Prostate gland (tissue), 2 donors: ENCODE measurements at regions not wholly inside any gene's neighbourhood (a gene's known extent, or its start where the extent isn't known, plus 50 kb on each side); places are given as distances from the start of the nearest gene placed in this dataset.

Experiments used
- DNase-seq: peaks from one replicate; pipeline ENCODE4 v3.0.0-alpha.2; 2019; ENCODE audit warnings: low spot score
- H3K27ac ChIP-seq, 2 donors: fragments of 200-600 bp; sonication (generic); 2 replicates each; pipeline ENCODE4 v1.5.1; 2017 to 2019
- H3K27me3 ChIP-seq: fragments of 200-600 bp; sonication (generic); replicated peaks from 2 replicates; pipeline ENCODE4 v1.5.1; 2019; ENCODE audit not compliant: insufficient read depth
- H3K36me3 ChIP-seq, 2 donors: fragments of 200-600 bp; sonication (generic); 1 replicate in 1 of 2; 2 replicates in 1 of 2; pipeline versions ENCODE4 v1.5.1 to v1.8.1; 2017 to 2019
- H3K4me1 ChIP-seq: fragments of 200-600 bp; sonication (generic); replicated peaks from 2 replicates; pipeline ENCODE4 v1.5.1; 2019
- H3K4me3 ChIP-seq, 2 donors: fragments of 200-600 bp; sonication (generic); 2 replicates each; pipeline ENCODE4 v1.5.1; 2017 to 2019
- H3K9me3 ChIP-seq: fragments of 200-600 bp; sonication (generic); 2 replicates; pipeline ENCODE4 v1.5.1; 2017
- CTCF ChIP-seq, 4 experiments: fragments of 200-600 bp in 2 of 4; fragments of 450-650 bp in 2 of 4; sonication (generic) in 2 of 4; IDR thresholded peaks; 1 replicate in 3 of 4; 2 replicates in 1 of 4; pipeline ENCODE4 v1.5.1; 2016 to 2019; ENCODE audit warnings: antibody characterized with exemption in 4 of 4, mild to moderate bottlenecking in 2 of 4, moderate library complexity in 2 of 4
- POLR2A ChIP-seq: fragments of 450-650 bp; IDR thresholded peaks from one replicate; pipeline ENCODE4 v1.6.1; 2016; ENCODE audit warnings: antibody characterized with exemption, mild to moderate bottlenecking
- POLR2AphosphoS5 ChIP-seq: sonication (generic); formaldehyde crosslinking; IDR thresholded peaks from one replicate; pipeline ENCODE4 v1.6.1; 2017; ENCODE audit warnings: antibody characterized with exemption
- WGBS: methylation state at CpG from one replicate; pipeline ENCODE4 v1.1.5; 2018; 5-methylcytosine and 5-hydroxymethylcytosine counted together
- intact Hi-C: fragments of 100-400 bp; cut with DNase I; formaldehyde crosslinking; loops from one replicate; pipeline ENCODE4 v1.14.2; 2022
- small RNA-seq, 2 donors: library from RNA; depleted of rRNA; stranded (forward); fragments of <200 nt; gene quantifications; one replicate each; pipeline ENCODE3, GENCODE V24; 2016

DNA sequence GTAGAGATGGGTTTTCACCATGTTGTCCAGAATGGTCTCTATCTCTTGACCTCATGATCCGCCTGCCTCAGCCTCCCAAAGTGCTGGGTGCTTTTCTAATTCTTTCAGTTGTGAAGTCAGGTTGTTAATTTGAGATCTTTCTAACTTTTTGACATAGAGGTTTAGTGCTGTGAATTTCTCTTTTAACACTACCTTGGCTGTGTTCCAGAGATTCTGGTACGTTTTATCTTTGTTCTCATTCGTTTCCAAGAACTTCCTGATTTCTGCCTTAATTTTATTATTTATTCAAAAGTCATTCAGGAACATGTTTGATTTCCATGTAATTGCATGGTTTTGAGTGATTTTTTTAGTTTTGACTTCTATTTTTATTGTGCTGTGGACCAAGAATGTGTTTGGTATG lies 63.5 kb upstream of the CCDC54 start:
- Histone ChIP-seq H3K4me3 (no peak overlapping the region), H3K27me3 (no peaks in the 10 kb centered on the region), H3K9me3 (no peaks in the 10 kb centered on the region), H3K4me1 (no peaks in the 10 kb centered on the region), H3K27ac (no peak overlapping the region), H3K36me3 (no peaks in the 10 kb centered on the region)
- 38% methylated on average over 3 of the region's 3 CpGs for WGBS
- TF ChIP-seq POLR2AphosphoS5 (no peak), CTCF (IDR thresholded peaks at IDR 0.05) (no peak), POLR2A (no peak)
- no peak for DNase-seq
- intact Hi-C loops = no loop called here

GRCh38 chr3:107315141-107315540 lies 62.1 kb upstream of the CCDC54 start:
- intact Hi-C loops = no loop called here
- Histone ChIP-seq H3K4me3 (no peak overlapping the region), H3K9me3 (no peaks in the 10 kb centered on the region), H3K4me1 (no peaks in the 10 kb centered on the region), H3K27me3 (no peaks in the 10 kb centered on the region), H3K36me3 (no peaks in the 10 kb centered on the region), H3K27ac (no peak overlapping the region)
- no peak for DNase-seq
- TF ChIP-seq CTCF (IDR thresholded peaks at IDR 0.05) (no peak), POLR2A (no peak), POLR2AphosphoS5 (no peak)
- 93% methylated on average over 4 of the region's 4 CpGs for WGBS

DNA sequence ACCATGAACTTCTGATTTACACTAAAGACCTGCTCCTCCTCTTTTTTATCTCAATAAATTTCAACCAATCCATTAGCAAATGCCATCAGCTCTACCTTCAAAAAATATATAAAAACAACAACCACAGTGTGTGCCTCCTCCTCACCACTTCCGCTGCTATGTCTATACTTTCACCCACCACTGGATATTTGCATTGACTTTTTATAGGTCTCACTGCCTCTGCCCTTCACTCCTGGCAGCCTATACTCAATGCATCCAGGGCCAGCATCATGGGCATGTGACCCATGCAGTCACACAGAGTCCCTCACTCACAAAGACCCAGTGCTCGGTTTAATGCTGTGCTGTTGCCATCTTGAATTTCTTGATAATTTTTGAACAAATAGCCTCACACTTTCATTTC lies 53.5 kb upstream of the CCDC54 start:
- no peak overlapping the region for H3K4me3 ChIP-seq
- no peaks in the 10 kb centered on the region for H3K36me3 ChIP-seq
- 96% methylated on average over 2 of the region's 2 CpGs for WGBS
- no peaks in the 10 kb centered on the region for H3K27me3 ChIP-seq
- intact Hi-C loops = no loop called here
- no peaks in the 10 kb centered on the region for H3K4me1 ChIP-seq
- TF ChIP-seq POLR2AphosphoS5 = no peak
- TF ChIP-seq POLR2A = no peak
- no peak for TF ChIP-seq CTCF (IDR thresholded peaks at IDR 0.05)
- no peak for DNase-seq
- no peaks in the 10 kb centered on the region for H3K9me3 ChIP-seq
- H3K27ac ChIP-seq = no peak overlapping the region

DNA sequence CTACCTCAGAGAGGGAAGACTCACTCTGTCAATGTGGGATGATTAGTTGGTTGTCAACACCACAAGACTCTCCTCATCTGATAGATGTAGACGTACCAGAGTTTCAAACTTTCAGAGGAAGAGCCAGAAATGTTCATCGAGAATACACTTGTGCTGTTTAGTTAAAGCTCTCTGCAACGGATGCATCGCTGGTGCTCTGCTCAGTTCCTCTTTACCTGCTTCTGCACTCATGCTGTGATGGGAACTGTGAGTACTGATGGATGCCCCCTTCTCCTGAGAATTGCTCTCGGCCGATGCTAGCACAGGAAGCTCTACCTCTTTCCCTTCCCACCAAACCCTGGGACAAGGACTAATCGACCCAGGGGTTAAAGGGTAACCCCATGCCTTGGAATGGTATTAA lies 51.8 kb upstream of the CCDC54 start:
- DNase-seq = no peak
- no peak overlapping the region for H3K4me3 ChIP-seq
- no peaks in the 10 kb centered on the region for H3K36me3 ChIP-seq
- no peak for TF ChIP-seq POLR2AphosphoS5
- H3K4me1 ChIP-seq = no peaks in the 10 kb centered on the region
- intact Hi-C loops = no loop called here
- 89% methylated on average over 7 of the region's 7 CpGs for WGBS
- H3K27me3 ChIP-seq = no peaks in the 10 kb centered on the region
- H3K9me3 ChIP-seq = no peaks in the 10 kb centered on the region
- H3K27ac ChIP-seq = no peak overlapping the region

Small RNAs in the stretch of these regions (small RNA-seq; reads per million reads assigned to genes)
- 0 reads per million in 2 donors for gene MTCO1P35
- 0 reads per million in 2 donors for gene MTND6P6
- gene RF00019 = 0 reads per million in 2 donors
- gene RNU6-1308P = 0 reads per million in 2 donors
